ENCODE measurements at regions not wholly inside any gene's neighbourhood (a gene's known extent, or its start where the extent isn't known, plus 50 kb on each side); places are given as distances from the start of the nearest gene placed in this dataset.

DNA sequence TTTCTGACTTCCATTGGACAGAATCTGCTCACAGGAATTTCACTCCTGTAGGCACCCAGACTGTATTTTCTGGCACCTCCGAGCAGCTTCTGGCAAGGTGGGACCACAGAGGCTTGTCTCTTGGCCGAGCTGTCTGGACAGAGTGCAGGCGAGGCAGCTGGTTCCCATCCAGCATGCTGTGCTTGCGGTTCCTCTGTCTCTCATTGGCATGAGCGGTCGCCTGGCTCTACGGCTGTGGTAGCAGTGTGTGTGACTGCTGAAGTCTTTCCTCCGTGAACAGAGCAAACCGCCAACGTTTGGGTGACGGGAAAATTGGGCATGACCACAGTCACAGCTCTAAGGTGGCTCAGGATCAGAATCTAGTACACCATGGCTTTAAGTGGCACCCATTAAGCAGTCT, 411.7 kb upstream of the NETO1 start:
- no peak for DNase-seq

DNA sequence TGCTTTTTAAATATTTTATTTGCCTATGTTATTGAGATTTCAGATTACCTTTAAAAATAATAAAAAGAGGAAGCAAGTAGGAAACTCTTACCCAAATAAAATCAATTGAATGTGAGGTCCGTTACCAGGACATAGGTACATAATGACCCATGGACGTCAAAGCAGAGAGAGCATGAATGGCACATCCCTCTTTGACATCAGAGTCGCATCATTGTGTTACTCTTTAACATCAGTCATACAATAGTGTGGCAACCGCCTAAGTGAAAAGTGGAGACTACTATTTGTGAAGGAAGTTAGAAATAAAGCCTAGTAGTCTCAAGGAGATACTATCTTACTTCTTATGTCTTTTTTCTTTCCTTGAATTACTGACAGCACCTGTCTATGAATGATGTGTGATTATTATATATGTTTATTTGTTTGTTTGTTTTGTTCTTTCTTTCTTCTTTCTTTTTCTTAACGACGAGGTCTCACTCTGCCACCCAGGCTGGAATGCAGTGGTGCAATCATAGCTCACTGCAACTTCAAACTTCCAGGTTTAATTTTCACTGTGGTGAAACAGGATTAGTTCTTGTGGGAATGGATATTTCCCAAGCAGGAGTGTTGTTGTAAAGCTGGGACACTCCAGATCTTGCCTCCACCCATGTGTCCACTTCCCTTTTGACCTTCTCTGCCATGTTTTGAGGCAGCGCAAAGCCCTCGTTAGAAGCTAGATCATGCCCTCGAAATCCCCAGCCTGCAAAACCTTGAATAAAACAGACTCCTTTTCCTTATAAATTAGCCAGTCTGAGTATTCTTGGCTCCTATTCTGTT, 407.2 kb upstream of the NETO1 start:
- DNase-seq, result no peak

GRCh38 chr18:73270920-73271634, 403.3 kb upstream of the NETO1 start:
- DNase-seq, result no peak

- DNase-seq, result no peak
Measured at GRCh38 chr18:73264562-73264921, 396.8 kb upstream of the NETO1 start.

- no peak for DNase-seq
Measured at GRCh38 chr18:73261923-73262322, 394.1 kb upstream of the NETO1 start.

- DNase-seq, result no peak
Measured at GRCh38 chr18:73261243-73261642, 393.5 kb upstream of the NETO1 start.

DNA sequence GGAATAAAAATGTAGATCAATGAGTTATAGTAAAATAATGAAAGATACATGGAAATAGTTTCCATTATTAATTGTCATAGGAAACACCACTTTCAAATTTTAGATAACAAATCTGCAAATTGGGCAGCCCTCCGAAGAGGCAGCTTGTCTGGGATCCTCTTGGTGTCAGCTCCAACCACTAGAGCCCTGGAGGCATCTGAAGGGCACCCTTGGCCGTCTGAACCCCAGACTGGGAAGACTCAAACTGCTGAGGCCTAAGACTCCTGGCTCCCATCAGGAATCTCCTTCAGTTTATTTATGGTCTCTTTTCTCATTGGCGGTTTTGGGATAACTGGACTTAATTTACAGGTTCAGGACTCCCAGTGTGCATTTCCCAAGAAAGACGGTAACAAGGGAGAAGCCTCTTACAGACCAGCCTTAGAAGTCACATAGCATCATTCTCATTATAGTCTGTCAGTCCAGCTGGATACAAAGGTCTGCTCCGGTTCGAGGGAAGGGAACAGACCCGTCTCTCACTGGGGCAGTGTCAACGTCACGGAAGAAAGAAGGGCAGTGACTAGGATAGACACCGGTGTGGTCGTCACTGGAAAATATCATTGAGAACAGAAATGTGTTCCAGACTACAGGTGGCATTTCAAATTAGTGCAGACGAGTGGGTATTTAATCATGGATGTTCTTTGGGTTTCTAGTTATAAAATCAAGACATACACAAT, 390.7 kb upstream of the NETO1 start:
- DNase-seq, result no peak

DNA sequence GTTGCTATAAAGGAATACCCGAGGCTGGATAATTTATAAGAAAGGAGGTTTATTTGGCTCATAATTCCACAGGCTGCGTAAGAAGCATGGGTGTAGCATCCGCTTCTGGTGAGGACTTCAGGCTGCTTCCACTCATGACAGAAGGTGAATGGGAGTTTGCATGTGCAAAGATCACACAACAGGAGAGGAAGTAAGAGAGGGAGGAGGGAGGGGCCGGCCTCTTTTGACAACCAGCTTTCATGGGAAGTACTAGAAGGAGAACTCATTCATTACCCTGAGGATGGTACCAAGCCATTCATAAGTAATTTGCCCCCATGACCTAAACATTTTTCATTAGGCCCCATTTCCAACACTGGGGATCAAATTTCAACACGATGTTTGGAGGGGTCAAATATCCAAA, 386.8 kb upstream of the NETO1 start:
- DNase-seq, result no peak

- DNase-seq, result no peak
Measured at GRCh38 chr18:73249030-73249429, 381.2 kb upstream of the NETO1 start.

DNA sequence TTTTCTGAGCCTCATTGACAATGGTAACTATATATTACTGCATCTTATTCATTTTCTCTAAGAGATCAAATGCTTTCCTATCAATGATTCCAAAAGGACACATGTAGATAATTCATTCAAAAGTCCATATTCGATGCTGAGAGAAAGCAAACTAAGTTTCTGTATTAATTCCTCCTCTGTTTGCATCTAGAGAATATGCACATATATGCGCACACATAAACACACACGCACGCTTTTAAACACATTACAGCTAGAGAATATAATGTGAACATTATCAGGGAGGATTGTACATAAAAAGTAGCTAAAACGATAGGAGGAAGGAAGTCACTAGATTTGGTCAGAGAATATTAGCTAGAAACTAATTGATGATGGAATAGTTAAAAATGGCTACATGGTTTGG, 379.0 kb upstream of the NETO1 start:
- no peak for DNase-seq

DNA sequence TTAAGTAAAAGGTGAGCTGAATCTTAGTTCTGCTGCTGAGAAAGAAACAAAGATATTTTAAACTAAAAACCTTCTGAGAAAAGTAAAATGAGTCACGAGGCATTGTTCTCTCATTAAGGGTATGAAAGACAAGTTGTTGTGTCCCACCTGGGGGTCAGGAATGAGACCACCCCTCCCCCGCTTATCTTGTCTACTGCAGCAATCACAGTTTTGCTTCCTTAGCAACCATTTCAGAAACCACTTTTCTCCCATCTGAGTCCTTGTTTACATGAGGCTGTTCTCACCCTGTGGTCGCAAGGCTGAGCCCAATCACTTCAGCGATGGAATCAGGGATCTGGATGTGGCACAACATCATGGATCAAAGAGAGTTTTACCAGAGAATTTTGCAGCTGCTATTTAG, 377.6 kb upstream of the NETO1 start:
- DNase-seq, result no peak

DNA sequence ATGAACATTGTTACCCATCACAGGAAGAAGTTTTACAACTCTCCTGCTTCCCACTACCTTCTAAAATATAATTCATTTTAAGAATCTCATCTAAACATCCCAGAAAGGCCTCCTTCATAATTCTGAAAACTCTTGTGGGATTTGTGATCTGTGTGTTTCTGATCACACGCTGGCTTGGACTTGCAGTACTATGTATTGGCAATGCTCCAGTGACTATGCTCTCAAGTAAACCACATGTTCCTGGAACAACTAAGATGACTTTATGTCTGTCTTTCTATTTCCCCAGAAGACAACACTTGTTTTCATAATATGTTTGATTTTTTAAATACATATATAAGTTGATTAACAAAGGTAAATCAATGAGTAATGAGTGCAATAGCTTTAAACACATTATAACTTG, 376.6 kb upstream of the NETO1 start:
- no peak for DNase-seq

DNA sequence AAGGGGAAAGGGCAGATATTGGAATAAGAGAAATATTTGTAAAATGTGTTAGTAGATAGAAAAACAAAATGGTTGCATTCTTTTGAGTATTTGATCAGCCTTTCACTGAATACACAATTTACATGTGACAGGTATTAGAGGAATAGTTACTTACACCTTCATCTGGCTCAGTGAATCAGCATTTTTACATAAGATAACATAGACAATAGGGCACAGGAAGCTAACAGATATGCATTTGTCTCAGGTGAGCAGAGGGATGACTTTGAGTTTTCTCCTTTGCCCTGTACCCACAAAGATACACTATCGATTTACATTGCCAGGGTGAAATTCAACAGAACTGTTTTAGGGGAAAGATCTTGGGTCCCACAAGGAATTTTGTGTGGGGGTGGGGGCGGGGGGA, 373.1 kb upstream of the NETO1 start:
- DNase-seq, result no peak

- DNase-seq, result no peak
Measured at GRCh38 chr18:73235921-73236320, 368.1 kb upstream of the NETO1 start.

- no peak for DNase-seq
Measured at GRCh38 chr18:73235491-73235890, 367.7 kb upstream of the NETO1 start.

DNA sequence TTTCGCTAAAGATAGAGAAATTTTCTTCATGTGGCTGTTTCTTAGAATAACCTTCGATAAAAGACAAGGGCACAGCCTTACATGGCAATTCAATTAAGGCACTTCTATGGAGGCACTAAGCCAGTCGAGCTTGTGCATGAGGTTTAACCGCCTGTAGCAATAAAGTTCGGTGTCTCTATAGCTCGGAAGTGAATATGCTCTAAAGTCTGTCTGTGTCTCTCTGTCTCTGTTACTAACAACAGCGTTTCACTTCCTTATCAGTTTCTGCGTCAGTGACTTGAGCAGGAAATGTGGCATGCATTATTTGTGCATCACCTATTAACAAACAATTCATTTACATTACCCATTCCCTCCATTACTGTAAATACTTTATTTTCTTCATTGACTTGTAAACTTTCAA, 365.1 kb upstream of the NETO1 start:
- no peak for DNase-seq

GRCh38 chr18:73220663-73221062, 352.9 kb upstream of the NETO1 start:
- DNase-seq, result no peak

GRCh38 chr18:73218293-73218692, 350.5 kb upstream of the NETO1 start:
- DNase-seq, result no peak

DNA sequence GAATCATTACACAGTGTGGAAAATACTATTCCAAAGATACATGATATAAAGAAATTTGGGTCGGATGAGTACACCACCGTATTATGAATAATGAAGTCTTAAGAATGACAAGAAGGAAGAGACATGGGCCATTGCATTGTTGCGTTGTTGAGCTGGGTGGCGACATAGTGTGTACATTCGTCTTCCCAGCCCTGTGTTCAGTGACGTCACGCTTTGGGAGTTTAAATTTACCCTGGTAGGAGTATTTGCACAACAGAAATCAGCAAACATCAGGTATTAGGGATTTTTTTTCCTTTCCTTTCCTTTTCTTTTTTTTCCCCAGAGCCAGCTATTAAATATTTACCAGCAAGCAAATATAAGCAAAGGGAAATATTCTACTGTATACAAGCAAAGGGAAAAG, 347.2 kb upstream of the NETO1 start:
- no peak for DNase-seq

GRCh38 chr18:73212442-73212841, 344.7 kb upstream of the NETO1 start:
- no peak for DNase-seq

DNA sequence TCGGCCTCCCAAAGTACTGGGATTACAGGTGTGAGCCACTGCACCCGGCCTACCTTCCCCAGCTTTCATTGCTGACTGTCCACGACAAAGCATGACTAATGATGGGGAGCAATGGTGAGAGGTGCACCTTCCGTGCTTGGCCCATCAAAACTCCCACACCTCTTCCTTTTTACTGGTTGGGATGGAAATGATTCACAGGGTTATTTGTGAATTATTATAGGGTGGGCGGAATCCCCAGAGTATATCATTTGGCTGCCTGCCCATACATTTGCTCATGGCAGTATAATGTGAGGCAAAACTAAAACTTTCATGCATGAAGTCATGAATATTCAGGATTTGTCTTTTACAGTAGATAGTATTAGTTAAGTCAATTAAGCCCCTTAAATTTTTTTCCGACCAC, 334.2 kb upstream of the NETO1 start:
- no peak for DNase-seq

GRCh38 chr18:73199151-73199550, 331.4 kb upstream of the NETO1 start:
- DNase-seq, result no peak

GRCh38 chr18:73189718-73190117, 321.9 kb upstream of the NETO1 start:
- no peak for DNase-seq

GRCh38 chr18:73168236-73168635, 300.4 kb upstream of the NETO1 start:
- no peak for DNase-seq
